ENCODE measurements at regions not wholly inside any gene's neighbourhood (a gene's known extent, or its start where the extent isn't known, plus 50 kb on each side); places are given as distances from the start of the nearest gene placed in this dataset.

DNA sequence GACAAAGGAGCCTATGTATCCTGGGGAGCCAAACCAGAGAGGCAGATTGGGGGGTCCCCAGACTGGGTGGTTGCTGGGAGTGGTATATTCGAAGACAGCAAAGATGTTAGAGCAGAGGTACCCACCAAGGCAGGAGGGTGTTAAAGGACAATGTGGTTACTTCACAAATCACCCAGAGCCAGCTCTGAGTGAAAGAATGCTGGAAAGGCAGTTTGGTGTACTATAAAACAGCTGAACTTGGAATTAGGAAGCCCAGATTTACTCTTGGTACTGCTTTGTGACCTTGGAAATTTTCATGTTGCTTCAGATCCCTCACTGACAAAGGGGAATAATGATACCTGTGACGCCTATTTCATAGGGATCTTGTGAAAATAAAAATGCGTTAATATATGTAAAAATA lies 121.6 kb downstream of the CD164 start:
- H3K27ac ChIP-seq (ENCODE audit: low read depth in 1 of 2, low read length in 1 of 2): no peak overlapping the region
- H3K9ac ChIP-seq (ENCODE audit: insufficient read depth in 1 of 2, low read length in 2 of 2): no peak overlapping the region
- no peak overlapping the region for H3K4me3 ChIP-seq
- TF ChIP-seq, protein P1, sequence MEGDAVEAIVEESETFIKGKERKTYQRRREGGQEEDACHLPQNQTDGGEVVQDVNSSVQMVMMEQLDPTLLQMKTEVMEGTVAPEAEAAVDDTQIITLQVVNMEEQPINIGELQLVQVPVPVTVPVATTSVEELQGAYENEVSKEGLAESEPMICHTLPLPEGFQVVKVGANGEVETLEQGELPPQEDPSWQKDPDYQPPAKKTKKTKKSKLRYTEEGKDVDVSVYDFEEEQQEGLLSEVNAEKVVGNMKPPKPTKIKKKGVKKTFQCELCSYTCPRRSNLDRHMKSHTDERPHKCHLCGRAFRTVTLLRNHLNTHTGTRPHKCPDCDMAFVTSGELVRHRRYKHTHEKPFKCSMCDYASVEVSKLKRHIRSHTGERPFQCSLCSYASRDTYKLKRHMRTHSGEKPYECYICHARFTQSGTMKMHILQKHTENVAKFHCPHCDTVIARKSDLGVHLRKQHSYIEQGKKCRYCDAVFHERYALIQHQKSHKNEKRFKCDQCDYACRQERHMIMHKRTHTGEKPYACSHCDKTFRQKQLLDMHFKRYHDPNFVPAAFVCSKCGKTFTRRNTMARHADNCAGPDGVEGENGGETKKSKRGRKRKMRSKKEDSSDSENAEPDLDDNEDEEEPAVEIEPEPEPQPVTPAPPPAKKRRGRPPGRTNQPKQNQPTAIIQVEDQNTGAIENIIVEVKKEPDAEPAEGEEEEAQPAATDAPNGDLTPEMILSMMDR (IDR thresholded peaks at IDR 0.05; ENCODE audit: control extremely low read depth, extremely low read depth): no peak
- peaks cover 0 to 1% (median 0%) of the 10 kb centered on the region in 4 donors for H3K36me3 ChIP-seq (ENCODE audit: control insufficient read depth in 4 of 4, insufficient read depth in 4 of 4, low read length in 4 of 4)
- H3K27me3 ChIP-seq (ENCODE audit: control insufficient read depth in 3 of 3, insufficient read depth in 3 of 3, low read length in 2 of 3): no peaks in the 10 kb centered on the region
- H3K4me1 ChIP-seq (ENCODE audit: control insufficient read depth in 5 of 5, insufficient read depth in 5 of 5, low read length in 5 of 5): peaks cover 0 to 17% (median 0%) of the 10 kb centered on the region in 5 donors
- ATAC-seq (ENCODE audit: insufficient read depth, low FRiP score) (no peak), DNase-seq (no peak)
- 95 to 96% methylated on average over 3 of the region's 3 CpGs for WGBS, 2 donors
- no peaks in the 10 kb centered on the region for H3K9me3 ChIP-seq (ENCODE audit: control insufficient read depth in 4 of 4, insufficient read depth in 3 of 4, low read length in 3 of 4)

DNA sequence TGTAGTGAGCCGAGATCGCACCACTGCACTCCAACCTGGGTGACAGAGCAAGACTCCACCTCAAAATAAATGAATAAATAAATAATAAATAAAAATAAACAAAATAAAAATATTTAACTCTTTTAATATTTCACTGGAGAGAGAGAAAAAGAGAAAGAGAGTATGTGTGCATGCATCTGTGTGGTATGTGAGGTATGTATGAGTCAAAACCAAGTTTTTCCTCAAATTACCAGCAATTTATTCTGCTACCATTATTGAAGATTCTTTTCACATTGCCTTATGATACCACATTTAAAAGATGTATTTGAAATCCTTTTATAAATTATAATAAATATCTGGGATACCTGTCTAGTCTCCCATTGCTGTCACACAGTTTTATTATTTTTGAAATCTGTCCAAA lies 122.1 kb downstream of the CD164 start:
- DNase-seq (no peak), ATAC-seq (ENCODE audit: insufficient read depth, low FRiP score) (no peak)
- Histone ChIP-seq H3K9ac (ENCODE audit: insufficient read depth in 1 of 2, low read length in 2 of 2) (no peak overlapping the region), H3K9me3 (ENCODE audit: control insufficient read depth in 4 of 4, insufficient read depth in 3 of 4, low read length in 3 of 4) (no peaks in the 10 kb centered on the region), H3K4me1 (ENCODE audit: control insufficient read depth in 5 of 5, insufficient read depth in 5 of 5, low read length in 5 of 5) (peaks cover 0 to 17% (median 0%) of the 10 kb centered on the region in 5 donors), H3K4me3 (no peak overlapping the region), H3K27me3 (ENCODE audit: control insufficient read depth in 3 of 3, insufficient read depth in 3 of 3, low read length in 2 of 3) (no peaks in the 10 kb centered on the region), H3K36me3 (ENCODE audit: control insufficient read depth in 4 of 4, insufficient read depth in 4 of 4, low read length in 4 of 4) (peaks cover 0 to 1% (median 0%) of the 10 kb centered on the region in 4 donors), H3K27ac (ENCODE audit: low read depth in 1 of 2, low read length in 1 of 2) (no peak overlapping the region)
- 95 to 100% methylated on average over 2 of the region's 2 CpGs for WGBS, 2 donors
- TF ChIP-seq, protein P1 (IDR thresholded peaks at IDR 0.05; ENCODE audit: control extremely low read depth, extremely low read depth): no peak

DNA sequence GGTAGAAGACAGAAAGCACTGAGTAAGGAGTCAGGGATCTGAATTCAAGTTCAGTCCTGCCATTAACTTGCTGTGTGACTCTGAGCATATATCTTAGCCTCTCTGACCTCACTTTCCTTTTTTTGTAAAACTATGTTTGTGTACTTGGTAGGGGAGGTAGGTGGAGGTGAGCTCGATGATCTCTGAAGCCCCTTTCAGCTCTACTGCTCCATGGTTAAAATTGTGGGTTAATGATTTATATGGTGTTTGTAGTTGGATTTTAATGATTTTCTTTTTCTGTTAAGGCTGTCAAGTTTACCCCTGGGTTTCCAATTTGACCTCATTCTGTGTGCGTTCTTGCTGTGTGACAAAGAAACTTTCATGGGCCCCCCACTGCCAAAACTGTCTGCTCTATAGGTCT lies 124.1 kb downstream of the CD164 start:
- Histone ChIP-seq H3K4me3 (no peak overlapping the region), H3K27ac (ENCODE audit: low read depth in 1 of 2, low read length in 1 of 2) (no peak overlapping the region), H3K4me1 (ENCODE audit: control insufficient read depth in 5 of 5, insufficient read depth in 5 of 5, low read length in 5 of 5) (peaks cover 0 to 17% (median 0%) of the 10 kb centered on the region in 5 donors), H3K9ac (ENCODE audit: insufficient read depth in 1 of 2, low read length in 2 of 2) (no peak overlapping the region), H3K27me3 (ENCODE audit: control insufficient read depth in 3 of 3, insufficient read depth in 3 of 3, low read length in 2 of 3) (no peaks in the 10 kb centered on the region), H3K9me3 (ENCODE audit: control insufficient read depth in 4 of 4, insufficient read depth in 3 of 4, low read length in 3 of 4) (no peaks in the 10 kb centered on the region), H3K36me3 (ENCODE audit: control insufficient read depth in 4 of 4, insufficient read depth in 4 of 4, low read length in 4 of 4) (peaks cover 0 to 1% (median 0%) of the 10 kb centered on the region in 4 donors)
- TF ChIP-seq, protein P1 (IDR thresholded peaks at IDR 0.05; ENCODE audit: control extremely low read depth, extremely low read depth): no peak
- WGBS, 2 donors: 90% methylated on average over 2 of the region's 2 CpGs
- DNase-seq (no peak), ATAC-seq (ENCODE audit: insufficient read depth, low FRiP score) (no peak)

DNA sequence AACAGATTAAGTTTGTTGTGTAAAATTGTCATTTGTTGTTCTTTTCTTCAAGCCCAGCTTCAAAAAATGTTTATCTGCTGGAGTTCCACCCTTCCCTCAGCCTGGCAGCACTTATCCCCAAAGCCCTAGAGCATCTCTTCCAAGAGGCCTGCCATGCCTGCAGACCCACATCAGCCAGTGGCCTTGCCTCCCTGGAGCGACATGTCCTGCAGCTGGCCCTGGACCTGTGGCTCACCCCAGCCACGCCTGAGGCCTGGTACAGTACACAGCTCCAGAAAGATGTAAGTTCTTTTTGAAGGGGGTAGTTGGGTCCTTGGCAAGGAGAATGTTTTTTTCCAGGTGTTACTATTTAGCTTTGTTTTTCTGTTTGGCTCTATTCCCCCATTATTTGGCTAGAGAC lies 124.8 kb downstream of the CD164 start:
- H3K27me3 ChIP-seq (ENCODE audit: control insufficient read depth in 3 of 3, insufficient read depth in 3 of 3, low read length in 2 of 3): no peaks in the 10 kb centered on the region
- no peak overlapping the region for H3K4me3 ChIP-seq
- DNase-seq: no peak
- WGBS, 2 donors: 98 to 100% methylated on average over 2 of the region's 2 CpGs
- no peak for ATAC-seq (ENCODE audit: insufficient read depth, low FRiP score)
- no peak overlapping the region for H3K9ac ChIP-seq (ENCODE audit: insufficient read depth in 1 of 2, low read length in 2 of 2)
- TF ChIP-seq, protein P1 (IDR thresholded peaks at IDR 0.05; ENCODE audit: control extremely low read depth, extremely low read depth): no peak
- H3K27ac ChIP-seq (ENCODE audit: low read depth in 1 of 2, low read length in 1 of 2): no peak overlapping the region
- peaks cover 0 to 17% (median 0%) of the 10 kb centered on the region in 5 donors for H3K4me1 ChIP-seq (ENCODE audit: control insufficient read depth in 5 of 5, insufficient read depth in 5 of 5, low read length in 5 of 5)
- no peaks in the 10 kb centered on the region for H3K9me3 ChIP-seq (ENCODE audit: control insufficient read depth in 4 of 4, insufficient read depth in 3 of 4, low read length in 3 of 4)
- peaks cover 0 to 1% (median 0%) of the 10 kb centered on the region in 4 donors for H3K36me3 ChIP-seq (ENCODE audit: control insufficient read depth in 4 of 4, insufficient read depth in 4 of 4, low read length in 4 of 4)

Data from lung (tissue), 11 donors.